ENCODE measurements at regions not wholly inside any gene's neighbourhood (a gene's known extent, or its start where the extent isn't known, plus 50 kb on each side); places are given as distances from the start of the nearest gene placed in this dataset.
"Not testable (repeated sequence)": the region's sequence is repeated elsewhere in the genome, so short reads cannot be mapped to it uniquely, and the experiment has no call there.

DNA sequence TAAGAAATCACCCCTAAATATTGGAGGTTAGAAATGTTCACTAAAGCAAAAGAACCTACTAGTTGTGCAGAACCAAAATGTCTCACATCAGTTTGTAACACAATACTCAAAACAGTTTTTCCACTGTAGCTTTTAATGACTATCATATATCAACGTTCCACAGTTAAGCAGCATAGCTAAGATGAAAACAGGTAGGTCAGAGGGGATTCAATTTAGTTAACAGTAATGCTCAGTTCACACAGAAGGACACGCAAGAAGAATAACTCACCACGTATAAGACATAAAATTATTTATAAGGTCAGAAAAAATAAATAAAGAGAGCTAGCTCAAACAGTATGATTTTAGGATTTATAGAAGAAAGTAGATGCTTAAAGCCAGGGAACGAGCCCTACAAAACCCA lies 118.9 kb upstream of the CCDC150 start:
- CTCF ChIA-PET: interaction anchor here (1.0 kb wide), 1 partner anchor 67 kb away, joined by 3 read pairs; no protein-coding TSS in a partner anchor
- Histone ChIP-seq H3K79me2 (ENCODE audit: insufficient read depth, low read length) (no peaks in the 10 kb centered on the region), H3K36me3 (ENCODE audit: control insufficient read depth in 1 of 2, insufficient read depth in 2 of 2, low read length in 2 of 2) (no peaks in the 10 kb centered on the region), H3K4me2 (ENCODE audit: low read length) (no peak overlapping the region), H3K9ac (ENCODE audit: low read length) (no peak overlapping the region), H3K27ac (ENCODE audit: low read depth, low read length) (no peak overlapping the region), H3K9me2 (ENCODE audit: insufficient read depth) (no peaks in the 10 kb centered on the region), H3K4me1 (ENCODE audit: control insufficient read depth in 1 of 2, insufficient read depth in 2 of 2, low read length in 2 of 2) (no peaks in the 10 kb centered on the region), H3K27me3 (ENCODE audit: insufficient read depth, low read length) (no peaks in the 10 kb centered on the region), H2AFZ (ENCODE audit: low read depth, low read length, poor library complexity, severe bottlenecking) (no peak overlapping the region), H3K9me3 (ENCODE audit: control insufficient read depth in 1 of 2, insufficient read depth in 1 of 2, low read depth in 1 of 2, low read length in 2 of 2) (no peaks in the 10 kb centered on the region), H3K4me3 (replicated peaks in 1 of 2; ENCODE audit: low read depth in 1 of 2, low read length in 2 of 2) (no peak overlapping the region), H4K20me1 (ENCODE audit: insufficient read depth) (no peaks in the 10 kb centered on the region)
- TF ChIP-seq ZBTB33 (IDR thresholded peaks at IDR 0.05; ENCODE audit: extremely low read depth, insufficient replicate concordance, low read length) (no peak), SIN3A (IDR thresholded peaks at IDR 0.05; ENCODE audit: low read depth) (no peak), YY1 (IDR thresholded peaks at IDR 0.05; ENCODE audit: extremely low read depth, insufficient replicate concordance, low read depth, low read length) (no peak)
- ATAC-seq (no peak), DNase-seq (ENCODE audit: low read depth, low spot score) (no peak)
- RAD21 ChIA-PET (ENCODE audit: low non-redundant PET in 1 of 2, low total read pairs in 2 of 2, uncharacterized antibody in 2 of 2, unreplicated experiment in 2 of 2): no interaction called here
- BruUV-seq (replicated peaks): no TSS peak
- intact Hi-C loops (cut with micrococcal nuclease): no loop called here
- POLR2A ChIA-PET: no interaction called here

DNA sequence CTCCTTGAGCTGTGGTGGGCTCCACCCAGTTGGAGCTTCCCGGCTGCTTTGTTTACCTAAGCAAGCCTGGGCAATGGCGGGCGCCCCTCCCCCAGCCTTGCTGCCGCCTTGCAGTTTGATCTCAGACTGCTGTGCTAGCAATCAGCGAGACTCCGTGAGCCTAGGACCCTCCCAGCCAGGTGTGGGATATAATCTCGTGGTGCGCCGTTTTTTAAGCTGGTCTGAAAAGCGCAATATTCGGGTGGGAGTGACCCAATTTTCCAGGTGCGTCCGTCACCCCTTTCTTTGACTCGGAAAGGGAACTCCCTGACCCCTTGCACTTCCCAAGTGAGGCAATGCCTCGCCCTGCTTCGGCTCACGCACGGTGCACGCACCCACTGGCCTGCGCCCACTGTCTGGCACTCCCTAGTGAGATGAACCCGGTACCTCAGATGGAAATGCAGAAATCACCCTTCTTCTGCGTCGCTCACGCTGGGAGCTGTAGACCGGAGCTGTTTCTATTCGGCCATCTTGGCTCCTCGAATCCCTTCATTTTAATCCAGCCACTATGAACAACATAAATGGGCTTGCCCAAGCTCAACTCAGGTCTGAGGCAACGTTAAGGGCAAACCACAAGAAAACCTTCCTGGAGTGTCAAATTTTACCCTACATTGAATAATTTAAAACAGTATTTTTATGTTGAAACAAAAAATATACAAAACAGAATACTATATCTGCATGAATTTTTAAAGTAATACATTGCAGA lies 112.4 kb upstream of the CCDC150 start:
- BruUV-seq (replicated peaks): not testable (repeated sequence)

More for the DNA sequence above, 112.4 kb upstream of the CCDC150 start:
- DNase-seq (ENCODE audit: low read depth, low spot score); H3K36me3 ChIP-seq (ENCODE audit: control insufficient read depth in 1 of 2, insufficient read depth in 2 of 2, low read length in 2 of 2); H4K20me1 ChIP-seq (ENCODE audit: insufficient read depth); H3K9me2 ChIP-seq (ENCODE audit: insufficient read depth); intact Hi-C loops (cut with micrococcal nuclease); H3K27me3 ChIP-seq (ENCODE audit: insufficient read depth, low read length); H3K9me3 ChIP-seq (ENCODE audit: control insufficient read depth in 1 of 2, insufficient read depth in 1 of 2, low read depth in 1 of 2, low read length in 2 of 2); CTCF ChIA-PET; H3K9ac ChIP-seq (ENCODE audit: low read length); H3K4me3 ChIP-seq (replicated peaks in 1 of 2; ENCODE audit: low read depth in 1 of 2, low read length in 2 of 2); POLR2A ChIA-PET; H2AFZ ChIP-seq (ENCODE audit: low read depth, low read length, poor library complexity, severe bottlenecking); ATAC-seq; H3K4me2 ChIP-seq (ENCODE audit: low read length); H3K4me1 ChIP-seq (ENCODE audit: control insufficient read depth in 1 of 2, insufficient read depth in 2 of 2, low read length in 2 of 2); H3K79me2 ChIP-seq (ENCODE audit: insufficient read depth, low read length); RAD21 ChIA-PET (ENCODE audit: low non-redundant PET in 1 of 2, low total read pairs in 2 of 2, uncharacterized antibody in 2 of 2, unreplicated experiment in 2 of 2); H3K27ac ChIP-seq (ENCODE audit: low read depth, low read length): not testable (repeated sequence)

Data from HCT116 (cell line).